Naive B cell (primary cell): ENCODE measurements at regions not wholly inside any gene's neighbourhood (a gene's known extent, or its start where the extent isn't known, plus 50 kb on each side); places are given as distances from the start of the nearest gene placed in this dataset.

Experiments
- ATAC-seq, 2 donors: fragments of 150-1000 bp; cut with Tn5 transposase; 2 replicates each; pipeline ENCODE4 v1.10.0; 2021; ENCODE audit warnings: low read depth in 2 of 2, mild to moderate bottlenecking in 2 of 2, moderate library complexity in 2 of 2
- DNase-seq: peaks from one replicate; pipeline ENCODE4 v3.0.0; 2022
- H3K27ac Mint-ChIP-seq, 6 donors: one replicate each; pipeline ENCODE4 v1.8.0; 2020 to 2022; ENCODE audit warnings: mild to moderate bottlenecking in 6 of 6, mixed read lengths in 6 of 6, moderate library complexity in 5 of 6, inconsistent platforms in 2 of 6
- H3K27me3 Mint-ChIP-seq, 3 donors: one replicate each; pipeline ENCODE4 v1.8.0; 2021 to 2022; ENCODE audit warnings: mixed read lengths in 3 of 3, mild to moderate bottlenecking in 1 of 3
- H3K36me3 Mint-ChIP-seq, 2 donors: one replicate each; pipeline ENCODE4 v1.8.0; 2020 to 2022; ENCODE audit warnings: mixed read lengths in 2 of 2, inconsistent platforms in 1 of 2, mild to moderate bottlenecking in 1 of 2
- H3K4me1 Mint-ChIP-seq, 3 donors: one replicate each; pipeline ENCODE4 v1.8.0; 2020 to 2022; ENCODE audit warnings: mixed read lengths in 3 of 3, inconsistent platforms in 1 of 3, mild to moderate bottlenecking in 1 of 3, moderate library complexity in 1 of 3
- H3K4me3 Mint-ChIP-seq, 8 donors: one replicate each; pipeline ENCODE4 v1.8.0; 2020 to 2022; ENCODE audit warnings: mild to moderate bottlenecking in 8 of 8, mixed read lengths in 8 of 8, moderate library complexity in 8 of 8, inconsistent platforms in 2 of 8
- H3K9me3 Mint-ChIP-seq, 7 donors: one replicate each; pipeline ENCODE4 v1.8.0; 2020 to 2022; ENCODE audit warnings: mixed read lengths in 7 of 7, mild to moderate bottlenecking in 5 of 7, inconsistent platforms in 2 of 7, moderate library complexity in 1 of 7

GRCh38 chr12:92467886-92468285 lies 234.9 kb upstream of the PLEKHG7 start:
- Mint-ChIP-seq H3K4me3 (peak overlapping the region; percentile 79 to 97 (median 93)), H3K4me1 (peaks cover 57 to 86% (median 70%) of the 10 kb centered on the region in 3 donors), H3K36me3 (peaks cover 7 to 18% of the 10 kb centered on the region in 2 donors), H3K9me3 (no peaks in the 10 kb centered on the region), H3K27me3 (no peaks in the 10 kb centered on the region), H3K27ac (peak overlapping the region; percentile 94 to 97 (median 96))
- DNase-seq (no peak), ATAC-seq (no peak)

- Mint-ChIP-seq H3K36me3 (peaks cover 7 to 16% of the 10 kb centered on the region in 2 donors), H3K27me3 (no peaks in the 10 kb centered on the region), H3K4me3 (peak overlapping the region; percentile 79 to 97 (median 93)), H3K9me3 (no peaks in the 10 kb centered on the region), H3K4me1 (peaks cover 54 to 87% (median 70%) of the 10 kb centered on the region in 3 donors), H3K27ac (peak overlapping the region; percentile 94 to 97 (median 96))
- DNase-seq, result peak; percentile 82
- ATAC-seq, result peak; percentile 79 to 80
Measured at GRCh38 chr12:92466391-92467305, 236.1 kb upstream of the PLEKHG7 start.

- Mint-ChIP-seq H3K27ac (peak overlapping the region; percentile 94 to 97 (median 96)), H3K4me1 (peaks cover 62 to 87% (median 77%) of the 10 kb centered on the region in 3 donors), H3K9me3 (no peaks in the 10 kb centered on the region), H3K27me3 (no peaks in the 10 kb centered on the region), H3K4me3 (peak overlapping the region; percentile 79 to 97 (median 93)), H3K36me3 (peaks cover 7 to 14% of the 10 kb centered on the region in 2 donors)
- no peak for DNase-seq
- ATAC-seq, result no peak
Measured at GRCh38 chr12:92465786-92466295, 236.9 kb upstream of the PLEKHG7 start.

- peaks cover 11 to 12% of the 10 kb centered on the region in 2 donors for H3K36me3 Mint-ChIP-seq
- peak overlapping the region; percentile 94 to 97 (median 96) for H3K27ac Mint-ChIP-seq
- ATAC-seq, result no peak
- no peak for DNase-seq
- peaks cover 58 to 87% (median 74%) of the 10 kb centered on the region in 3 donors for H3K4me1 Mint-ChIP-seq
- H3K27me3 Mint-ChIP-seq, result no peaks in the 10 kb centered on the region
- H3K4me3 Mint-ChIP-seq, result peak overlapping the region; percentile 79 to 97 (median 93)
- H3K9me3 Mint-ChIP-seq, result peaks cover 0 to 4% (median 2%) of the 10 kb centered on the region in 7 donors
Measured at GRCh38 chr12:92464911-92465310, 237.9 kb upstream of the PLEKHG7 start.

GRCh38 chr12:92463171-92463570 lies 239.6 kb upstream of the PLEKHG7 start:
- Mint-ChIP-seq H3K9me3 (peaks cover 0 to 11% (median 5%) of the 10 kb centered on the region in 7 donors), H3K4me3 (peak overlapping the region in 6 of 8 donors; percentile 1 to 87 (median 60)), H3K36me3 (peaks cover 8 to 13% of the 10 kb centered on the region in 2 donors), H3K27ac (peak overlapping the region; percentile 94 to 98 (median 96)), H3K27me3 (no peaks in the 10 kb centered on the region), H3K4me1 (peaks cover 57 to 88% (median 77%) of the 10 kb centered on the region in 3 donors)
- ATAC-seq (no peak), DNase-seq (no peak)

- Mint-ChIP-seq H3K9me3 (peaks cover 0 to 13% (median 5%) of the 10 kb centered on the region in 7 donors), H3K4me1 (peaks cover 58 to 90% (median 75%) of the 10 kb centered on the region in 3 donors), H3K27ac (peak overlapping the region in 5 of 6 donors; percentile 94 to 98 (median 96)), H3K36me3 (peaks cover 9 to 15% of the 10 kb centered on the region in 2 donors), H3K27me3 (no peaks in the 10 kb centered on the region), H3K4me3 (peak overlapping the region in 4 of 8 donors; percentile 38 to 87 (median 72))
- DNase-seq, result no peak
- no peak for ATAC-seq
Measured at GRCh38 chr12:92462527-92462926, 240.3 kb upstream of the PLEKHG7 start.

- H3K9me3 Mint-ChIP-seq, result peaks cover 0 to 13% (median 5%) of the 10 kb centered on the region in 7 donors
- peak overlapping the region; percentile 90 to 98 (median 96) for H3K27ac Mint-ChIP-seq
- H3K4me3 Mint-ChIP-seq, result peak overlapping the region in 3 of 8 donors; percentile 12 to 87 (median 61)
- no peak for DNase-seq
- peaks cover 59 to 93% (median 76%) of the 10 kb centered on the region in 3 donors for H3K4me1 Mint-ChIP-seq
- H3K36me3 Mint-ChIP-seq, result peaks cover 5 to 15% of the 10 kb centered on the region in 2 donors
- ATAC-seq, result no peak
- H3K27me3 Mint-ChIP-seq, result no peaks in the 10 kb centered on the region
Measured at GRCh38 chr12:92462049-92462448, 240.7 kb upstream of the PLEKHG7 start.

GRCh38 chr12:92459850-92460249 lies 242.9 kb upstream of the PLEKHG7 start:
- Mint-ChIP-seq H3K27me3 (no peaks in the 10 kb centered on the region), H3K27ac (peak overlapping the region; percentile 82 to 97 (median 94)), H3K9me3 (peaks cover 0 to 16% (median 9%) of the 10 kb centered on the region in 7 donors), H3K4me1 (peaks cover 51 to 83% (median 71%) of the 10 kb centered on the region in 3 donors), H3K4me3 (peak overlapping the region in 5 of 8 donors; percentile 6 to 68 (median 34)), H3K36me3 (peaks cover 12 to 27% of the 10 kb centered on the region in 2 donors)
- ATAC-seq (peak in 1 of 2 donors; percentile 43), DNase-seq (no peak)

- Mint-ChIP-seq H3K27ac (peak overlapping the region in 2 of 6 donors; percentile 43 to 44), H3K27me3 (no peaks in the 10 kb centered on the region), H3K36me3 (peaks cover 12 to 27% of the 10 kb centered on the region in 2 donors), H3K4me1 (peaks cover 44 to 75% (median 69%) of the 10 kb centered on the region in 3 donors), H3K4me3 (peak overlapping the region in 2 of 8 donors; percentile 39 to 47), H3K9me3 (peaks cover 0 to 16% (median 10%) of the 10 kb centered on the region in 7 donors)
- ATAC-seq, result no peak
- DNase-seq, result no peak
Measured at GRCh38 chr12:92458996-92459395, 243.8 kb upstream of the PLEKHG7 start.

- DNase-seq (no peak), ATAC-seq (no peak)
- Mint-ChIP-seq H3K27me3 (no peaks in the 10 kb centered on the region), H3K4me1 (peaks cover 37 to 62% (median 61%) of the 10 kb centered on the region in 3 donors), H3K9me3 (peaks cover 2 to 16% (median 10%) of the 10 kb centered on the region in 7 donors), H3K4me3 (peak overlapping the region in 1 of 8 donors; percentile 53), H3K36me3 (peaks cover 12 to 29% of the 10 kb centered on the region in 2 donors), H3K27ac (peak overlapping the region in 5 of 6 donors; percentile 15 to 83 (median 75))
Measured at GRCh38 chr12:92457458-92458180, 245.2 kb upstream of the PLEKHG7 start.

GRCh38 chr12:92452763-92453162 lies 250.0 kb upstream of the PLEKHG7 start:
- no peaks in the 10 kb centered on the region for H3K27me3 Mint-ChIP-seq
- DNase-seq (no peak), ATAC-seq (no peak)
- peaks cover 12 to 31% (median 20%) of the 10 kb centered on the region in 7 donors for H3K9me3 Mint-ChIP-seq
- peaks cover 38 to 56% (median 46%) of the 10 kb centered on the region in 3 donors for H3K4me1 Mint-ChIP-seq
- no peak overlapping the region for H3K4me3 Mint-ChIP-seq
- no peak overlapping the region for H3K27ac Mint-ChIP-seq
- H3K36me3 Mint-ChIP-seq, result peaks cover 23 to 53% of the 10 kb centered on the region in 2 donors

GRCh38 chr12:92446083-92446460 lies 256.7 kb upstream of the PLEKHG7 start:
- ATAC-seq (no peak), DNase-seq (no peak)
- peak overlapping the region; percentile 99 to 100 (median 100) for H3K27ac Mint-ChIP-seq
- H3K9me3 Mint-ChIP-seq, result peaks cover 4 to 14% (median 8%) of the 10 kb centered on the region in 7 donors
- peak overlapping the region; percentile 47 to 86 (median 74) for H3K4me3 Mint-ChIP-seq
- no peaks in the 10 kb centered on the region for H3K27me3 Mint-ChIP-seq
- H3K36me3 Mint-ChIP-seq, result peaks cover 9 to 32% of the 10 kb centered on the region in 2 donors
- peaks cover 67 to 92% (median 84%) of the 10 kb centered on the region in 3 donors for H3K4me1 Mint-ChIP-seq
